ENCODE measurements at regions not wholly inside any gene's neighbourhood (a gene's known extent, or its start where the extent isn't known, plus 50 kb on each side); places are given as distances from the start of the nearest gene placed in this dataset.

GRCh38 chr20:41874658-41875057, 256.5 kb upstream of the CHD6 start:
- no peaks in the 10 kb centered on the region for H3K36me3 ChIP-seq (ENCODE audit: control insufficient read depth in 2 of 2, extremely low read depth in 1 of 2, insufficient read depth in 2 of 2, low read length in 2 of 2)
- DNase-seq (ENCODE audit: low read depth, low spot score) (no peak), FAIRE-seq (no peak)
- no peak overlapping the region for H3K4me3 ChIP-seq (ENCODE audit: control insufficient read depth in 2 of 3, extremely low read depth in 1 of 3, insufficient read depth in 2 of 3, low read depth in 1 of 3, low read length in 3 of 3)
- no peaks in the 10 kb centered on the region for H4K20me1 ChIP-seq (ENCODE audit: control insufficient read depth, extremely low read depth, insufficient read depth, low read length)
- no peaks in the 10 kb centered on the region for H3K27me3 ChIP-seq (ENCODE audit: control insufficient read depth, extremely low read depth, insufficient read depth, low read length)
- no peaks in the 10 kb centered on the region for H3K4me1 ChIP-seq (ENCODE audit: control insufficient read depth, extremely low read depth, insufficient read depth, low read length)
- no peaks in the 10 kb centered on the region for H3K79me2 ChIP-seq (ENCODE audit: control insufficient read depth, insufficient read depth, low read length)
- no peak overlapping the region for H3K4me2 ChIP-seq (ENCODE audit: control insufficient read depth, extremely low read depth, insufficient read depth, low read depth, low read length)
- H2AFZ ChIP-seq (ENCODE audit: control insufficient read depth, low read length), result no peak overlapping the region
- dilution Hi-C loops (cut with MboI; ENCODE audit: extremely low pct_ligation_motif_present, low sequenced_read_pairs), result no loop called here
- no peaks in the 10 kb centered on the region for H3K9me1 ChIP-seq (ENCODE audit: control insufficient read depth, extremely low read depth, insufficient read depth, low read length)
- H3K9ac ChIP-seq (ENCODE audit: control insufficient read depth, extremely low read depth, insufficient read depth, low read length), result no peak overlapping the region
- TF ChIP-seq CTCF (optimal IDR thresholded peaks at IDR 0.05 in 1 of 3, IDR thresholded peaks at IDR 0.05 in 1 of 3, conservative IDR thresholded peaks at IDR 0.05 in 1 of 3; ENCODE audit: extremely low read depth in 1 of 3, insufficient read depth in 2 of 3, low read length in 3 of 3), result no peak
- TF ChIP-seq EZH2 (IDR thresholded peaks at IDR 0.05; ENCODE audit: low read length), result no peak
- H3K27ac ChIP-seq (ENCODE audit: control insufficient read depth, insufficient read depth, low read length), result no peak overlapping the region
- H3K9me3 ChIP-seq (ENCODE audit: control insufficient read depth, low read depth, low read length), result no peaks in the 10 kb centered on the region

GRCh38 chr20:41872930-41873329, 254.8 kb upstream of the CHD6 start:
- H3K9ac ChIP-seq (ENCODE audit: control insufficient read depth, extremely low read depth, insufficient read depth, low read length), result no peak overlapping the region
- no peaks in the 10 kb centered on the region for H4K20me1 ChIP-seq (ENCODE audit: control insufficient read depth, extremely low read depth, insufficient read depth, low read length)
- H3K9me1 ChIP-seq (ENCODE audit: control insufficient read depth, extremely low read depth, insufficient read depth, low read length), result no peaks in the 10 kb centered on the region
- H3K4me2 ChIP-seq (ENCODE audit: control insufficient read depth, extremely low read depth, insufficient read depth, low read depth, low read length), result no peak overlapping the region
- no peaks in the 10 kb centered on the region for H3K27me3 ChIP-seq (ENCODE audit: control insufficient read depth, extremely low read depth, insufficient read depth, low read length)
- H3K36me3 ChIP-seq (ENCODE audit: control insufficient read depth in 2 of 2, extremely low read depth in 1 of 2, insufficient read depth in 2 of 2, low read length in 2 of 2), result no peaks in the 10 kb centered on the region
- no peak for FAIRE-seq
- H3K9me3 ChIP-seq (ENCODE audit: control insufficient read depth, low read depth, low read length), result no peaks in the 10 kb centered on the region
- TF ChIP-seq EZH2 (IDR thresholded peaks at IDR 0.05; ENCODE audit: low read length) (no peak), CTCF (optimal IDR thresholded peaks at IDR 0.05 in 1 of 3, IDR thresholded peaks at IDR 0.05 in 1 of 3, conservative IDR thresholded peaks at IDR 0.05 in 1 of 3; ENCODE audit: extremely low read depth in 1 of 3, insufficient read depth in 2 of 3, low read length in 3 of 3) (no peak)
- H3K27ac ChIP-seq (ENCODE audit: control insufficient read depth, insufficient read depth, low read length), result no peak overlapping the region
- no peaks in the 10 kb centered on the region for H3K4me1 ChIP-seq (ENCODE audit: control insufficient read depth, extremely low read depth, insufficient read depth, low read length)
- DNase-seq (ENCODE audit: low read depth, low spot score), result no peak
- no peak overlapping the region for H2AFZ ChIP-seq (ENCODE audit: control insufficient read depth, low read length)
- dilution Hi-C loops (cut with MboI; ENCODE audit: extremely low pct_ligation_motif_present, low sequenced_read_pairs), result no loop called here
- no peak overlapping the region for H3K4me3 ChIP-seq (ENCODE audit: control insufficient read depth in 2 of 3, extremely low read depth in 1 of 3, insufficient read depth in 2 of 3, low read depth in 1 of 3, low read length in 3 of 3)
- no peaks in the 10 kb centered on the region for H3K79me2 ChIP-seq (ENCODE audit: control insufficient read depth, insufficient read depth, low read length)
